ENCODE measurements at regions not wholly inside any gene's neighbourhood (a gene's known extent, or its start where the extent isn't known, plus 50 kb on each side); places are given as distances from the start of the nearest gene placed in this dataset.
"Not testable (repeated sequence)": the region's sequence is repeated elsewhere in the genome, so short reads cannot be mapped to it uniquely, and the experiment has no call there.

GRCh38 chr4:18105030-18106011, 83.8 kb upstream of the LCORL start:
- DNase-seq (ENCODE audit: low read depth in 3 of 3) = no peak

GRCh38 chr4:18103876-18104605, 82.5 kb upstream of the LCORL start:
- no peak for DNase-seq (ENCODE audit: low read depth in 3 of 3)

- no peak for DNase-seq (ENCODE audit: low read depth in 3 of 3)
Observed at GRCh38 chr4:18100657-18101056, 79.1 kb upstream of the LCORL start.

GRCh38 chr4:18090447-18090846, 68.9 kb upstream of the LCORL start:
- DNase-seq (ENCODE audit: low read depth in 3 of 3) = not testable (repeated sequence)

- DNase-seq (ENCODE audit: low read depth in 3 of 3) = no peak
Observed at GRCh38 chr4:18082236-18082635, 60.7 kb upstream of the LCORL start.

GRCh38 chr4:18081708-18082107, 60.2 kb upstream of the LCORL start:
- DNase-seq (ENCODE audit: low read depth in 3 of 3) = no peak

GRCh38 chr4:18077808-18078207, 56.3 kb upstream of the LCORL start:
- no peak for DNase-seq (ENCODE audit: low read depth in 3 of 3)

GRCh38 chr4:18075823-18076433, 54.4 kb upstream of the LCORL start:
- DNase-seq (ENCODE audit: low read depth in 3 of 3) = peak in 2 of 3 donors; percentile 1 to 8

GRCh38 chr4:18071894-18072293, 50.3 kb upstream of the LCORL start:
- no peak for DNase-seq (ENCODE audit: low read depth in 3 of 3)

Data from stimulated activated CD4-positive, alpha-beta T cell treated with anti-CD3 and anti-CD28 coated beads, TNF-alpha, amount 100 ng/mL, for 48 hours (primary cell).